Kidney glomerular epithelial cell (primary cell): ENCODE measurements at regions not wholly inside any gene's neighbourhood (a gene's known extent, or its start where the extent isn't known, plus 50 kb on each side); places are given as distances from the start of the nearest gene placed in this dataset.
"Not testable (repeated sequence)": the region's sequence is repeated elsewhere in the genome, so short reads cannot be mapped to it uniquely, and the experiment has no call there.

Experiments
- DNase-seq: peaks from one replicate; lab custom pipeline; 2025; lab: John Stamatoyannopoulos, UW

DNA sequence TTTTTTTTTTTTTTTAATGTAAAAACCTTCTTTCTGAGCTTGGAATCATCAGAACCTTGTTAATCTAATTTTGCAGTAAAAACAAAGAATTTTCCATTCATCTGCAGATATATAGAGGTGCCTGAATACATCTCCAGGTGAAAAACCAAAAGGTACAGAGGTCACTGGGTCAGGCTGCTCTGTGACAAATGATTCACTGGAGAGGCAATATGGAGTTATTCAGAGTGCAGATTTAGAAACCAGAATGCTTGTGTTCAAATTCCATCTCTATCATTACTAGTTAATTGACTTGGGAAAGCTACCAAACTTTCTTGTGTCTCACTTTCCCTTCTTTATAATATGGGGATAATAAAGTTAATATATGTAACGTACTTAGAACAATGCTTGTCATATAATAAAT lies 51.5 kb upstream of the C1orf53 start:
- DNase-seq: no peak

DNA sequence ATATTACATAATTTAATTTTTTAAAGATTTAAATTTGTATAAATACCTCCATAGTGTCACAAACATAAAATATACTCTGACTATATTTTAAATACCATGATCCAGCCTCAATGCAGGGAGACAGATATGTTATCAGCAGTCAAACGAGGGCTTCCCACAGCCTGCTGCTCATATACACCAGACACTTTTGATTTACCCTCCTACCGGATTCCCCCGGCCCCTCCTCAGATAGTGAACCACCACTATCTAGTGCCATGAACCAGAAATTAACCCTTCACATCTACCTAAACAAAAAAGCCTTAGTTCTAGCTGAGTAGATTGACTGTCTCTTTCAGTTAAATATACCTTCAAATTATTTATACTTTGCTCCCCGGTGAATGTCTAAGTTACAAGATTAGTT lies 52.4 kb upstream of the C1orf53 start:
- no peak for DNase-seq

DNA sequence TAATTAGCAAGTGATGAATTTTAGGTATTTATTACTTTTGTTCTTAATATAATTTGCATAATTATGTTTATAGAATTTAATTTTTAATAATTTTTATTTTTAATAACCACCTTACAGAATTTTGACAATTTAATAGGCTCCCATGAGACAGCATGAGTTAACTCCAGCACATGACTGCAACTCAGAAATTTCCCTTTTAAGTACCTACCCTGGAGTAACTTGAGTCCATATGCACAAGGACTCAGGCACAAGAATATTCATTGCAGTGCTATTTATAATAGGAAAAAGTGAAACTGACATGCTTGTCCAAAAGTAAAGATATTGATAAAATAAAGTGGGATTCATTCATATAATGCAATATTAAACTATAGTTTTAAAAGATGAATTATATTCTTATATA lies 54.1 kb upstream of the C1orf53 start:
- DNase-seq: no peak

DNA sequence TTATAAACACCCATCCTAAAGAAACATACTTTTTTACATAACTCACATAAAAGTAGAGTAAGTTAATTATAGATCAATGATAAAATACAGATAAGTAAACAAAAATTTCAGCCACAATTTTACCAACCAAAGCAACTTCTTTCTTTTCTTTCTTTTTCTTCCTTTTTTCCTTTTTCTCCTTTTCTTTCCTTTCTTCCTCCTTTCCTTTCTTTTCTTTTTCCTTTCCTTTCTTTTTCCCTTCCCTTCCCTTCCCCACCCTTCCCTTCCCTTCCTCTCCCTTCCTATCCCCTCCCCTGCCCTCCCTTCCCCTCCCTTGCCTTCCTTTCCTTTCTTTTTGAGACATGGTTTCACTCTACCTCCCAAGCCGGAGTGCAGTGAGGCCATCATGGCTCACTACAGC lies 56.5 kb upstream of the C1orf53 start:
- no peak for DNase-seq

DNA sequence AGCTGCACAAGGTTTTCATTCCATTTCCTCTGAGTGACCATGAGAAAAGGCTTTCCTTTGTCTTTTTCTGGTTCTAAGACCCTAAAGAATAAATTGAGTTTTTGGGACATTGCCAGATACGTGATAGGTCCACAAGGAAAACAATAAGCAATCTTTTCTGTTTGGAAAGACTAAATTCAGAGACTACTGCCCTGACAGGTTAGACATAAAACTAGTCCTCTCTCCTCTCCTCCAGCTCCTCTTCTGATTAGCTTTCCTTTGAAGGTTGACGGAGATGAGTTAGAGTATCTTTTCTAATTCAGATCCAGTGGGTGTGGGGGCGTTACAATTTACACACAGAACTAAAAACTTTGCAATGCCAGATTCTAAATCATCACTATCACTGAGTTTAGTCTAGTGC lies 57.8 kb upstream of the C1orf53 start:
- no peak for DNase-seq

DNA sequence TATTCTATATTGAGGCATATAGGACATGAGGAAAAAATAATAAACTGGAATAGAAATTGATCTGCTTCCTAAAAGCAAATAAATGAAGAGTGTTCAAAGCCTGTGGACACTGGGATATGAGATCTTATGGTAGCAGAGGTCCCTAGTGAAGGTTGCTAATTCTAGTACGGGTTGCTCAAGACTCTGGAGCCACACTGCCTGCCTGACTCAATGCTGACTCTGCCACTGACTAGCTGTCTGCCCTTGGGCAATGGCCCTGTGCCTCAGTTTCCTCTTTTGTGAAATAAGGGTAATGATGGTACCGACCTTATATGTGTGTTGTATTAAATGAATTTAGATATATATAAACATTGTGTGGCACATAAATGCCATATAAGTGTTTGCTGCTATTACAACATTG lies 59.0 kb upstream of the C1orf53 start:
- no peak for DNase-seq

DNA sequence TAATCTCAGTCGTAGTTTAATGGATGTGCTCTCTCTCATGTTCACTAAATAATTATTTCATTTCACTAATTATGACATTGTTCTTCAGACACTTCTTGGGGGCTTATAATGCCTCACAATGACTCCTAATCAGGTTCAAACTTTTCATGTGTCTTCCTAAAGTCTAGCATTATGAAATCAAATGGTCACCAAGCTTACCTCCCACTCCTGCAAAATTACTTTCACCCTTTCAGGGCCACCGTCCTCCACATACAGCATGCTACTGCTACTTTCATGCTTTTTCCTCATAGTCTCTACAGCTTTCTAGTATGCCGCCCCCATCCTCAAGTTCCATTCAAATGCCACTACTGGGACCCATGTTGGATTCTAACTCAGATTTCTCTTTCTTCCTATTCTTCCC lies 59.8 kb upstream of the C1orf53 start:
- DNase-seq: no peak

DNA sequence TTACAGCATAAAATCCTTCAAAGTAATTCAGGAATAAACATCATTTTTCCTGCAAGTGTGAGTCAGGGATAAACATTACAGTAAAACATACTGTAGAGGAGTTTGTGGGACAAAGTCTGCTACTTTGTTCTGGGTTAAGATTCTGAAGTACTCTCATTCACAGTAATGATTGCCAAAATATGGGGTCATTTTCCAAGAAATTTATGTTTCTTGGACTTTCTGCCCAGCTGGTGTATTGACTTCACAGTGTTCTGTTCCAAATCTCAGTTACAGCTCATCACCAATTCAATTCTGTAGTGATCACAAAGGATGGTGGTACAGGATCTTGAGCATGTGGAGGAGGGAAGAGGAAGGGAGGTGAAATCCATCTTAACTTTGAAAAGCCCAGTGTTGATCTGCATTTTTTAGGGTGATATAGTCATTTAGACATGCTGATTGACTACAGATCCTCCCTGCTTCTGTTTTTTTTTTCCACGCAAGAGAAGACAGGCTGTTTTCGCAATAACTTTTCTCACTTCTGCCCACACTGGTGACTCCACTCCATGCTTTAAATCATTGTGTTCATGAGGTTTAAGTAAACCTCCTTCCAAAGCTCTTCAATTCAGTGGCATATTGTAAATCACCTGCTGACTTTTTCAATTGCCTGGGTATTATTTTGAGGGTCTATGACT lies 60.4 kb upstream of the C1orf53 start:
- peak; percentile 90 for DNase-seq

DNA sequence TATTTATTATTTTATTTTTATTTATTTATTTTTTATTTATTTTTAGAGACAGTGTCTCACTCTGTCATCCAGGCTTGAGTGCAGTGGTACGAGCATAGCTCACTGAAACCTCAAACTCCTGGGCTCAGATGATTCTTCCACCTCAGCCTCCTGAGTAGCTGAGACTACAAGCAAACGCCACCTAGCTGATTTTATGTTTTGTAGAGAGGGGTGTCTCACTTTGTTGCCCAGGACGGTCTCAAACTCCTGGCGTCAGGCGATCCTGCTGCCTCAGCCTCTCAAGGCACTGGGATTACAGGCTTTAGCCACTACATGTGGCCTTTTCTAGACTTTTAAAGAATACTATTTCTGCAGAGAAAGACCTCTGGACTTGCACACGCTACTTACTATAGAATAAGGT lies 61.3 kb upstream of the C1orf53 start:
- DNase-seq: no peak

DNA sequence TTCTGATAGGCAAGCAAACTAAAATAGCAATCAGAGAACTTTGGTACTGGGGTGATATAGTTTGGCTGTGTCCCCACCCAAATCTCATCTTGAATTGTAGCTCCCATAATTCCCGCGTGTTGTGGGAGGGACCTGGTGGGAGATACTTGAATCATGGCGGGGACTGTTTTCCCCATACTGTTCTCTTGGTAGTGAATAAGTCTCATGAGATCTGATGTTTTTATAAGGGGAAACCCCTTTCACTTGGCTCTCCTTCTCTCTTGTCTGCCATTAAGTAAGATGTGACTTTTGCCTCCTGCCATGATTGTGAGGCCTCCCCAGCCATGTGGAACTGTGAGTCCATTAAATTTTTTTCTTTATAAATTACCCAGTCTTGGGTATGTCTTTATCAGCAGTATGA lies 62.6 kb upstream of the C1orf53 start:
- DNase-seq: not testable (repeated sequence)

DNA sequence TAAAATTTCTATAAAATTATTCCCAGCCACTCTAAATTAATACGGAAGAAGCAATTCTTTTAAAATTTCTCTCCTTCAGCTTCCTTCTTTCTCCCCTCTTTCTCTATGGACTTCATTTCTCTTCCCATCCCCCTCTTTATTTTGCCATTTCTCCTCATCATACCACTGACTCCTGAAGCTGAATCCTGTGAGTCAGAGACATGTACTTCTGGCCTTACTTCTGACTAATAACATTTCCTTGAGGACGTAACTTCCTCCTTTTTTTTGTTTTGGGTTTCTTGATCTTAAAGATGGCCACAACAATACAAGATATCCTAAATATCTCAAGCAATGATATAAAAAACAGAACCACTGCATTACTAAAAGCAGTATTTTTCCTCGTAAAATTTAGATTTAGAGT lies 63.6 kb upstream of the DENND1B start:
- DNase-seq: peak; percentile 53

DNA sequence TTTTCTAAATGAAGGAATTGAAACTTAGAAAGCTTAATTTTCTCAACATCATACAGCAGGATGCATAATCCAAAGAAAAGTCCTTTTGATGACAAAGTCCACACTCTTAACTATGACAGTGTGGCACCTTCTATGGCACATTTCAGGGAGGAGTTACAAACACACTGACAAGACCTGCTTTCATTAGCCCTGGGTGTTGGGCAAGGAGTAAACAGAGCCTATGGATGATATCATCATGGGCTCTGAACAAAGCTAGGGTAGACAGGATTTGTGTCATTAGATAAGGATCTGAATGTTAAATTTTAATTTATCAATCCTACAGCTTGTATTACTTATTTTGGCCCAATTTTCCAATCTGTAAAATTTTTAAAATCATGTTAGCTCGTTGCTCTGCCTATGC lies 62.6 kb upstream of the DENND1B start:
- DNase-seq: no peak

DNA sequence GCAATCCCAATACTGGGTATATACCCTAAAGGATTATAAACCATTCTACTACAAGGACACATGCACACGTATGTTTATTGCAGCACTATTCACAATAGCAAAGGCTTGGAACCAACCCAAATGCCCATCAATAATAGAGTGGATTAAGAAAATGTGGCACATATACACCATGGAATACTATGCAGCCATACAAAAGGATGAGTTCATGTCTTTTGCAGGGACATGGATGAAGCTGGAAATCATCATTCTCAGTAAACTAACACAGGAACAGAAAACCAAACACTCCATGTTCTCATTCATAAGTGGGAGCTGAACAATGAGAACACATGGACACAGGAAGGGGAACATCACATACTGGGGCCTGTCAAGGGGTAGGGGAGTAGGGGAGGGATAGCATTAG lies 61.1 kb upstream of the DENND1B start:
- not testable (repeated sequence) for DNase-seq

DNA sequence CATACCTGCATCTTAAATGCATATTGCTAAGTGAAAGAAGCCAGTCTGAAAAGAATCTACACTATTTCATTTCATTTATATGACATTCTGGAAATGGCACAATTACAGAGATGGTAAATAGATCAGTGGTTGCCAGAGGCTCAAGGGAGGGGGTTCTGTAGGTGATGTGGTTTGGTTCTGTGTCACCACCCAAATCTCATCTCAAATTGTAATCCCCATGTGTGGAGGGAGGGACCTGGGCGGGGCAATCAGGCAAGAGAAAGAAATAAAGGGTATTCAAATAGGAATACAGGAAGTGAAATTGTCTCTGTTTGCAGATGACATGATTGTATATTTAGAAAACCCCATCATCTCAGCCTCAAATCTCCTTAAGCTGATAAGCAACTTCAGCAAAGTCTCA lies 53.7 kb upstream of the DENND1B start:
- DNase-seq: not testable (repeated sequence)

DNA sequence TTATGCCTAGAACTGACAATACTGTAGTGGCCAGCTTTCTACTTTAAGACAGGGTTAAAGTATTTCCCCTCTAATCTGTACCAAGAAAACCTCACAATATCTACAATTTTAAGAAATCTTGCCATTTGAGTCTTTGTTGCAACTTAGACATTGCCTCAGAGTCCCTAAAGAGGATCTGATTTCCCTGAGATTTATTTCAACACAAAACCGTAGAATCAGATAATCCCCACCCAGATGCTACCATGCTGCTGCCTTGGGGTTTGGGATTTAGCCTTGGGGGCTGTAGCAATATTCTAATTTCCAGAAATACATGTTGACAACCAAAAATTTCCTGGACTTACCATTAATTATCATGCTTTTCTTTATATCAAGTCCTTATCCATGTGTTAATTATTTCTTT lies 50.3 kb upstream of the DENND1B start:
- no peak for DNase-seq
